SK-N-SH treated with all-trans-retinoic acid at 6 μM for 48 hours (cell line): ENCODE measurements at regions not wholly inside any gene's neighbourhood (a gene's known extent, or its start where the extent isn't known, plus 50 kb on each side); places are given as distances from the start of the nearest gene placed in this dataset.

Experiments used
- ATAC-seq: fragments of 200-7000 bp; cut with Tn5 transposase; 3 replicates; pipeline ENCODE4 v1.9.1; 2020; ENCODE audit warnings: mild to moderate bottlenecking, moderate library complexity
- ARNTL ChIP-seq: fragments of 450-650 bp; formaldehyde crosslinking; IDR thresholded peaks from 2 replicates; pipeline ENCODE4 v1.5.0; 2020; ENCODE audit warnings: low read depth, mild to moderate bottlenecking, moderate library complexity, borderline replicate concordance
- BACH2 ChIP-seq: fragments of 250-450 bp; sonication (Bioruptor Pico); IDR thresholded peaks from 2 replicates; pipeline ENCODE4 v1.9.0; 2021; ENCODE audit warnings: mild to moderate bottlenecking, borderline replicate concordance
- CSDC2 ChIP-seq: fragments of 250-450 bp; sonication (Bioruptor Pico); IDR thresholded peaks from 2 replicates; pipeline ENCODE4 v1.5.0; 2020; ENCODE audit warnings: mild to moderate bottlenecking, moderate library complexity
- ESRRG ChIP-seq: fragments of 250-450 bp; sonication (Bioruptor Pico); IDR thresholded peaks from 2 replicates; pipeline ENCODE4 v1.6.1; 2021; ENCODE audit warnings: mild to moderate bottlenecking
- GLIS3 ChIP-seq: fragments of 250-450 bp; sonication (Bioruptor Pico); IDR thresholded peaks from 2 replicates; pipeline ENCODE4 v1.5.0; 2020; ENCODE audit warnings: mild to moderate bottlenecking, moderate library complexity
- ISL1 ChIP-seq: fragments of 250-450 bp; sonication (Bioruptor Pico); IDR thresholded peaks from 2 replicates; pipeline ENCODE4 v2.1.2; 2022; ENCODE audit warnings: mild to moderate bottlenecking, moderate library complexity
- OSR1 ChIP-seq: fragments of 250-450 bp; sonication (Bioruptor Pico); IDR thresholded peaks from 2 replicates; pipeline ENCODE4 v1.8.0; 2022; ENCODE audit warnings: moderate library complexity, mild to moderate bottlenecking, inconsistent platforms
- PATZ1 ChIP-seq: fragments of 250-450 bp; sonication (Bioruptor Pico); IDR thresholded peaks from 2 replicates; pipeline ENCODE4 v1.8.0; 2020; ENCODE audit warnings: mild to moderate bottlenecking, moderate library complexity, borderline replicate concordance
- PPARA ChIP-seq: fragments of 250-450 bp; sonication (Bioruptor Pico); IDR thresholded peaks from 2 replicates; pipeline ENCODE4 v1.5.0; 2020; ENCODE audit warnings: mild to moderate bottlenecking, borderline replicate concordance
- RARB ChIP-seq: fragments of 250-450 bp; sonication (Bioruptor Pico); IDR thresholded peaks from 2 replicates; pipeline ENCODE4 v1.8.0; 2021; ENCODE audit warnings: mild to moderate bottlenecking, moderate library complexity
- TCF4 ChIP-seq: fragments of 250-450 bp; sonication (Bioruptor Pico); IDR thresholded peaks from 2 replicates; pipeline ENCODE4 v1.8.0; 2021; ENCODE audit warnings: mild to moderate bottlenecking, moderate library complexity, borderline replicate concordance
- TOX ChIP-seq: fragments of 250-450 bp; sonication (Bioruptor Pico); IDR thresholded peaks from 2 replicates; pipeline ENCODE4 v1.8.0; 2021; ENCODE audit warnings: mild to moderate bottlenecking, moderate library complexity, borderline replicate concordance
- TSHZ2 ChIP-seq: fragments of 250-450 bp; sonication (Bioruptor Pico); IDR thresholded peaks from 2 replicates; pipeline ENCODE4 v1.5.0; 2020; ENCODE audit warnings: mild to moderate bottlenecking, moderate library complexity
- ZC3H10 ChIP-seq: fragments of 250-450 bp; sonication (Bioruptor Pico); IDR thresholded peaks from 2 replicates; pipeline ENCODE4 v1.5.1; 2021; ENCODE audit warnings: mild to moderate bottlenecking, moderate library complexity
- ZFP3 ChIP-seq: fragments of 250-450 bp; sonication (Bioruptor Pico); IDR thresholded peaks from 2 replicates; pipeline ENCODE4 v1.5.0; 2020; ENCODE audit warnings: mild to moderate bottlenecking, moderate library complexity
- ZFP30 ChIP-seq: fragments of 450-650 bp; formaldehyde crosslinking; IDR thresholded peaks from 2 replicates; pipeline ENCODE4 v1.5.0; 2022; ENCODE audit warnings: mild to moderate bottlenecking, moderate library complexity
- ZNF565 ChIP-seq: fragments of 450-650 bp; formaldehyde crosslinking; conservative IDR thresholded peaks from 2 replicates; pipeline ENCODE4 v1.5.0; 2020; ENCODE audit warnings: low read depth, mild to moderate bottlenecking, moderate library complexity
- ZNF70 ChIP-seq: fragments of 450-650 bp; formaldehyde crosslinking; IDR thresholded peaks from 2 replicates; pipeline ENCODE4 v1.5.0; 2020; ENCODE audit warnings: mild to moderate bottlenecking, moderate library complexity
- ZNF8 ChIP-seq: fragments of 450-650 bp; formaldehyde crosslinking; IDR thresholded peaks from 2 replicates; pipeline ENCODE4 v1.5.0; 2020; ENCODE audit warnings: mild to moderate bottlenecking, moderate library complexity
- TF ChIP-seq, protein P1 (sequence below): fragments of 250-450 bp; sonication (Bioruptor Pico); IDR thresholded peaks from 2 replicates; pipeline ENCODE4 v1.8.0; 2021; ENCODE audit warnings: low read depth, mild to moderate bottlenecking, moderate library complexity, borderline replicate concordance
- TF ChIP-seq, protein P2 (sequence below): fragments of 250-450 bp; sonication (Bioruptor Pico); IDR thresholded peaks from 2 replicates; pipeline ENCODE4 v1.5.1; 2020; ENCODE audit warnings: low read depth, mild to moderate bottlenecking, moderate library complexity
- TF ChIP-seq, protein P3 (sequence below): fragments of 250-450 bp; sonication (Bioruptor Pico); IDR thresholded peaks from 2 replicates; pipeline ENCODE4 v1.5.1; 2021; ENCODE audit warnings: mild to moderate bottlenecking, moderate library complexity

DNA sequence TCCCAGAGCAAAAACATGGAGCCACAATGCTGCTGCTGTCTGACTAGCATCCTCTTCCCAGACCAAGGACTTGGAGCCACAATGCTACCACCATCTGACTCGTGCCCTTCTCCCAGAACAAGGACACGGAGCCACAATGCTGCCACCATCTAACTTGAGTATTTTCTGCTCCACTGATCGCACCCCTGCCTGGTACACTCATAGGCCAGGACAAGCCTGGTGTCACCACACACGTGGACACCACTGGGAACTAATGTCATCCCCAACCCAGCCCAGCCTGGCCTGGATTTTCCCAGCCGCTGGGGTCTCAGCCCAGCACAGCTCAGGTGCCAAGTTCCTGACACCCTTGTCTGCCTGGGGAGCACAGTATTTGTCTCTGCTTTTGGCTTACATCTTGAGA is 52.7 kb upstream of the GRIP2 start:
- ATAC-seq = no peak
- TF ChIP-seq ZC3H10 (no peak), ZFP30 (no peak), RARB (CRISPR knock-in tag) (no peak), ZFP3 (no peak), TOX (CRISPR knock-in tag) (no peak), PPARA (CRISPR knock-in tag) (no peak), OSR1 (CRISPR knock-in tag) (no peak), TCF4 (CRISPR knock-in tag) (no peak), ESRRG (CRISPR knock-in tag) (no peak), ARNTL (CRISPR knock-in tag) (no peak), GLIS3 (no peak), ZNF70 (CRISPR knock-in tag) (no peak), BACH2 (no peak), ZNF8 (CRISPR knock-in tag) (no peak)
- TF ChIP-seq, protein P1, sequence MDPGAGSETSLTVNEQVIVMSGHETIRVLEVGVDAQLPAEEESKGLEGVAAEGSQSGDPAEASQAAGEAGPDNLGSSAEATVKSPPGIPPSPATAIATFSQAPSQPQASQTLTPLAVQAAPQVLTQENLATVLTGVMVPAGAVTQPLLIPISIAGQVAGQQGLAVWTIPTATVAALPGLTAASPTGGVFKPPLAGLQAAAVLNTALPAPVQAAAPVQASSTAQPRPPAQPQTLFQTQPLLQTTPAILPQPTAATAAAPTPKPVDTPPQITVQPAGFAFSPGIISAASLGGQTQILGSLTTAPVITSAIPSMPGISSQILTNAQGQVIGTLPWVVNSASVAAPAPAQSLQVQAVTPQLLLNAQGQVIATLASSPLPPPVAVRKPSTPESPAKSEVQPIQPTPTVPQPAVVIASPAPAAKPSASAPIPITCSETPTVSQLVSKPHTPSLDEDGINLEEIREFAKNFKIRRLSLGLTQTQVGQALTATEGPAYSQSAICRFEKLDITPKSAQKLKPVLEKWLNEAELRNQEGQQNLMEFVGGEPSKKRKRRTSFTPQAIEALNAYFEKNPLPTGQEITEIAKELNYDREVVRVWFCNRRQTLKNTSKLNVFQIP = no peak
- TF ChIP-seq, protein P2, sequence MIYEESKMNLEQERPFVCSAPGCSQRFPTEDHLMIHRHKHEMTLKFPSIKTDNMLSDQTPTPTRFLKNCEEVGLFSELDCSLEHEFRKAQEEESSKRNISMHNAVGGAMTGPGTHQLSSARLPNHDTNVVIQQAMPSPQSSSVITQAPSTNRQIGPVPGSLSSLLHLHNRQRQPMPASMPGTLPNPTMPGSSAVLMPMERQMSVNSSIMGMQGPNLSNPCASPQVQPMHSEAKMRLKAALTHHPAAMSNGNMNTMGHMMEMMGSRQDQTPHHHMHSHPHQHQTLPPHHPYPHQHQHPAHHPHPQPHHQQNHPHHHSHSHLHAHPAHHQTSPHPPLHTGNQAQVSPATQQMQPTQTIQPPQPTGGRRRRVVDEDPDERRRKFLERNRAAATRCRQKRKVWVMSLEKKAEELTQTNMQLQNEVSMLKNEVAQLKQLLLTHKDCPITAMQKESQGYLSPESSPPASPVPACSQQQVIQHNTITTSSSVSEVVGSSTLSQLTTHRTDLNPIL (CRISPR knock-in tag) = no peak

DNA sequence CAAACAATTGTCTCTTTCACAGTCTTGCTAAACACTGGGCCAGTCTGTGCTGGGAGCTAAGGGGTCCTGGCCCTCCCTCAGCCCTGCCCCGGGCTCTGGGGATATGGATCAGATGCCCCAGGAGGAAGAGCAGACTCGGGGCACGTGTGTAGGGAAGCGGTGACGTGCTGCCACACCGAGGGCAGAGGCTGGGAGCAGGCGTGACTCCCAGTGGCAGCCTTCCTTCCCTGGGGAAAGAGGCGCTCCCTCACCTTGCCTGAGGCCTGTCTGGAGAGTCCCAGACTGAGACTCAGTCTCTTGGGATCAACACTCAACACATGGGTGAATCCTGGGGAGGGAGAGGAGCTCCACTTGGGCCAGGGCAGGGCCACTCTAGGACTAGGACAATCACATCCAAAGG is 54.1 kb upstream of the GRIP2 start:
- ATAC-seq = no peak
- TF ChIP-seq PPARA (CRISPR knock-in tag) (no peak), ZFP30 (no peak), ZNF565 (CRISPR knock-in tag) (no peak), PATZ1 (no peak), TCF4 (CRISPR knock-in tag) (no peak), ISL1 (CRISPR knock-in tag) (no peak), TSHZ2 (no peak), RARB (CRISPR knock-in tag) (no peak), ESRRG (CRISPR knock-in tag) (no peak), ZNF70 (CRISPR knock-in tag) (no peak), ZC3H10 (no peak), BACH2 (no peak), CSDC2 (CRISPR knock-in tag) (no peak), ZFP3 (no peak), GLIS3 (no peak), ZNF8 (CRISPR knock-in tag) (no peak), ARNTL (CRISPR knock-in tag) (no peak)
- TF ChIP-seq, protein P3, sequence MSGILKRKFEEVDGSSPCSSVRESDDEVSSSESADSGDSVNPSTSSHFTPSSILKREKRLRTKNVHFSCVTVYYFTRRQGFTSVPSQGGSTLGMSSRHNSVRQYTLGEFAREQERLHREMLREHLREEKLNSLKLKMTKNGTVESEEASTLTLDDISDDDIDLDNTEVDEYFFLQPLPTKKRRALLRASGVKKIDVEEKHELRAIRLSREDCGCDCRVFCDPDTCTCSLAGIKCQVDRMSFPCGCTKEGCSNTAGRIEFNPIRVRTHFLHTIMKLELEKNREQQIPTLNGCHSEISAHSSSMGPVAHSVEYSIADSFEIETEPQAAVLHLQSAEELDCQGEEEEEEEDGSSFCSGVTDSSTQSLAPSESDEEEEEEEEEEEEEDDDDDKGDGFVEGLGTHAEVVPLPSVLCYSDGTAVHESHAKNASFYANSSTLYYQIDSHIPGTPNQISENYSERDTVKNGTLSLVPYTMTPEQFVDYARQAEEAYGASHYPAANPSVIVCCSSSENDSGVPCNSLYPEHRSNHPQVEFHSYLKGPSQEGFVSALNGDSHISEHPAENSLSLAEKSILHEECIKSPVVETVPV (CRISPR knock-in tag) = no peak

DNA sequence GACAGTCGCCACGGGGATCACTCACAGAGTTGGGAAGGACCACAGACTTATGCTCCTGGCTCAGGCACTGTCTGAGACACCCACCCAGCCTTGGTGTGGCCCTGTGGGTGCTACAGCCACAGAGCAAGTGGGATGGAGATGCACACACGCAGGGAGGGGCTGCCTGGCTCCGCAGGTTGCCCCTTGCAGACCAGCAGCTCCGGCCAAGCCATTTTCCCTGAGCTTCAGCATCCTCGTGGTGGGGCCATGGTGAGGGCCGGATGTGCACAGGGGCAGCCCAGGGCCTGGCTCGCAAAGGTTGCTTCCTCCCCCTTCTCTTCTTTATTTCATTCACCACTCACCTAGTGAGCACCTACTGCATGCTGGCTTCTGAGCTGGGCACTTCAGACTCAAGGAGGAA is 55.4 kb upstream of the GRIP2 start:
- ATAC-seq = no peak
- TF ChIP-seq GLIS3 = no peak
- TF ChIP-seq ZNF8 (CRISPR knock-in tag) = no peak
- TF ChIP-seq ZFP3 = no peak
- TF ChIP-seq, protein P2 (CRISPR knock-in tag) = no peak
- no peak for TF ChIP-seq RARB (CRISPR knock-in tag)
- no peak for TF ChIP-seq BACH2
- TF ChIP-seq ARNTL (CRISPR knock-in tag) = no peak
- TF ChIP-seq PPARA (CRISPR knock-in tag) = no peak
- no peak for TF ChIP-seq ZNF565 (CRISPR knock-in tag)
- TF ChIP-seq ESRRG (CRISPR knock-in tag) = no peak
- TF ChIP-seq TCF4 (CRISPR knock-in tag) = no peak
- no peak for TF ChIP-seq ISL1 (CRISPR knock-in tag)
- no peak for TF ChIP-seq ZC3H10
- no peak for TF ChIP-seq CSDC2 (CRISPR knock-in tag)
- TF ChIP-seq, protein P1 = no peak
